GM12874 (cell line): ENCODE measurements at regions not wholly inside any gene's neighbourhood (a gene's known extent, or its start where the extent isn't known, plus 50 kb on each side); places are given as distances from the start of the nearest gene placed in this dataset.

ENCODE experiments used
- TF ChIP-seq, protein P1 (sequence below): IDR thresholded peaks from 2 replicates; pipeline ENCODE4 v1.5.1; 2011; ENCODE audit warnings: low read depth, mild to moderate bottlenecking, control low read depth, low read length, moderate library complexity; ENCODE audit not compliant: insufficient read depth

DNA sequence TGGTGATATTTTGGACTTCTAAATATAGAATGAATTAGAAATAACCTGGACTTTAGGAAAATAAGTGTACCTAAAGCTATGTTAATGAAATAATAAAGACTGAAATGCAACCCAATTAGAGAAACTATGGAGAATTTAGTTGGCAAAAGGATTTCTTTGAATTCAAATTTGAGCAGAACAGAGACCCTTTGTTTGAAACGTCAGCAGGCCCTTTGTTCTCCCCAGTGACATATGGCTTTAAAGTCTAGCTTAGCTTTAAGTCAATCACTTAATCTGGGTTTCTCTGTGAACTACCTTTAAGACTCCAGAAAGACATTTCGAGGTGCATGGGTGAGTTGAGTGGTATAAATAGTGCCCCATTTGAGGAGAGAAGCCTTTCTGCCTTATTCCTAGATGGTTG lies 130.5 kb upstream of the CREB1 start:
- TF ChIP-seq, protein P1, sequence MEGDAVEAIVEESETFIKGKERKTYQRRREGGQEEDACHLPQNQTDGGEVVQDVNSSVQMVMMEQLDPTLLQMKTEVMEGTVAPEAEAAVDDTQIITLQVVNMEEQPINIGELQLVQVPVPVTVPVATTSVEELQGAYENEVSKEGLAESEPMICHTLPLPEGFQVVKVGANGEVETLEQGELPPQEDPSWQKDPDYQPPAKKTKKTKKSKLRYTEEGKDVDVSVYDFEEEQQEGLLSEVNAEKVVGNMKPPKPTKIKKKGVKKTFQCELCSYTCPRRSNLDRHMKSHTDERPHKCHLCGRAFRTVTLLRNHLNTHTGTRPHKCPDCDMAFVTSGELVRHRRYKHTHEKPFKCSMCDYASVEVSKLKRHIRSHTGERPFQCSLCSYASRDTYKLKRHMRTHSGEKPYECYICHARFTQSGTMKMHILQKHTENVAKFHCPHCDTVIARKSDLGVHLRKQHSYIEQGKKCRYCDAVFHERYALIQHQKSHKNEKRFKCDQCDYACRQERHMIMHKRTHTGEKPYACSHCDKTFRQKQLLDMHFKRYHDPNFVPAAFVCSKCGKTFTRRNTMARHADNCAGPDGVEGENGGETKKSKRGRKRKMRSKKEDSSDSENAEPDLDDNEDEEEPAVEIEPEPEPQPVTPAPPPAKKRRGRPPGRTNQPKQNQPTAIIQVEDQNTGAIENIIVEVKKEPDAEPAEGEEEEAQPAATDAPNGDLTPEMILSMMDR = no peak

DNA sequence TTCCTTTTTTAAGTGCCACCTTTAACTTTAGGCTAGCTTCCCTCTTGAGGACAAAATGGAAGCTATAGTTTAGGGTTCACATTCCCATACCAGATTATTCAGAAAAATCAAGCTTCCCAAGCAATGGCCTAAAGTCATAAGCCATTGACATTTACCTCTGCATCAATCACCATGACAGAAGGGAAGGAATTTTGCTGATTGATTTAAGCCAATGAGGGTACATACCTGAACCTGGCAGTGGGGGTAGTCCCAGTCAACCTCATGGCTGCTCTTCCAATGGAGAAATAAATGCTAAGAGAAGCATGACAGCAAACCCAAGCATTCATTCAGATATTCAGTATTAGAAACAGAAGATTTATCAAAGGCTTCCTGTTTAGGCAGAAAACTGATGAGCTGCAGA lies 128.4 kb upstream of the CREB1 start:
- TF ChIP-seq, protein P1 = no peak

DNA sequence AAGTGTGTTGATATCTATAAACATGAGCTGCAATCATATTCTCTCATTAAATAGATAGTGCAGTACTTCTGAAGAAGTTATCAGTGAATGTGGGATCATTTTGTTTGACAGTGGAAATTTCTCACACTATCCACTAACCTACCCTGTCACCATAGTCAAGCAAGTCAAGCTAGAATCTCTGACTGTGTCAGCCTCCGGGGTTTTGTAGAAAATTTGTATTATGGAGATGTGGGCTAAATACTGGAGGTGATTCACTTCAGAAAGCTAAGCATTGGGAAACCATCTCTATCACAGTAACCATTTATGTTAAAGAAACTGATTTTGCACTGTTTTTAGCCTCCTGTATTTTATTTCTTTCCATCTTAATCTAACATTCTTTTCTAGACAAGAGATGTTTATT lies 126.6 kb upstream of the CREB1 start:
- TF ChIP-seq, protein P1 = no peak

DNA sequence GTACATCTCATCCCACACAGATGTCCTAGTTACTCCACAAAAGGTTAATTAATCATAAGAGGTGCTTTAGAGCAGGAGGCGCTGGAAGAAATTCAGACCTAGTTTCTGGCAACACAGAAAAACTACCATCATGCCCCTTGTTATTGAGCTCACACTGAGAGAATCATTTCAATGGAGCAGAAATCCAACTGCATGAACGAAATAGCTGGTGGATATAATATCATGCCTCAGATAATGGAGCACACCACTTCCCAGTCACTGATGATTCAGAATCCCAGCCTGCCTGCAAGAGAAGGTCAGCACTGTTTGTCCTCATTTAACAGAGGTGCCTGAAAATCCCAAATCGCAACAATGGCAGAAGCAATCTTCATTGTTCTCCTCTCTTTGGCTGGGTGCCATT lies 125.8 kb upstream of the CREB1 start:
- TF ChIP-seq, protein P1 = no peak

DNA sequence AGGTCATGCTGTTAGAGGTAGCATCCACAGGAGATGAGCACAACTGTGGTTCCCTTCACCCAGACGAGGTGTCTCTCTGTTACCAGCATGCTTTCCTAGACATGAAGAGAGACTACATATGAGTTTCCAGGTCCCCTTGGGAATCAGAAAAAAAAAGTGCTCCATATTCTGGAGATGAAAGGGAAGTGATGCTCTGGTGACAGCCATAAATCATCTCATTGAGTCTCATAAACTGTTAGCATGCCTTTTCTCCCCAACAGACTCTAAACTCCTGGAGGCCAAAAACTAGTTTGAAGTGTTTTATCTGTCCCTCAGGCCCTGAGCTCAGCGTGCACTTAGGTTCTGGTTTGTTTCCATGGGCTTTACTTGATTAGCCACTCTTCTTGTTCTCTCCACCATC lies 124.6 kb upstream of the CREB1 start:
- TF ChIP-seq, protein P1 = no peak

DNA sequence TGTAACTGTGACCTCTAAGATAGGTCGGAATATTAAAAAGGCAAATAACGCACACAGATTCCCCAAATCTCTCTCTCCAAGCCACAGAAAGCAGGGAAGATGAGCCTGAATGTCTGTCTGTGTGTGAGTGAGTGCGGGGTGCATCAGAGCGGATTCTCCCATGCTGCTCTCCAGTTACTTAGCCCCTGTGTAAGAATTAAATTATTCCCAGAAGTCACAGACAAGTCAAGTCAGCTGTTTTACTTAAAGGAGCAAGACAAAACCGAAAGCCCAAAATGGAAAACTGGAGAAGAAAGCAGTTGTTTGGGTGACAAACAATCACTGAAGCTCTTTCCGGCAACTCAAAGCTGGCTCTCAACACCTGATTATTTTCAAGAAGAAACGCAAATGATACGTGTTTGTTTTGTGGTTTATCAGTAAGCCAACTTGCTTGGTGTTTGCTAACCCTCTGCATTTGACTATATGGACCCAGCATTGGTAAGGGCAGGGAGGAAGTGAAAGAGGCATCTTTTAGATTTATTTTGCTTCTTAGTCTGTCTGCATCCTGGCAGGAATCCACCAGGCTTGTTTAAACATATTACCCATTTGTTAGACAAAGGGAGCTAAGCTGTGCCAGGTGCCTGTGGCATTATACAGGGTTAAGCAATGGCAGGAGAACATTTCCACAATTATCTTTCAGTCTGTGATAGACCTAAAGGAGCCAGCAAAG lies 121.5 kb upstream of the CREB1 start:
- TF ChIP-seq, protein P1 = no peak

DNA sequence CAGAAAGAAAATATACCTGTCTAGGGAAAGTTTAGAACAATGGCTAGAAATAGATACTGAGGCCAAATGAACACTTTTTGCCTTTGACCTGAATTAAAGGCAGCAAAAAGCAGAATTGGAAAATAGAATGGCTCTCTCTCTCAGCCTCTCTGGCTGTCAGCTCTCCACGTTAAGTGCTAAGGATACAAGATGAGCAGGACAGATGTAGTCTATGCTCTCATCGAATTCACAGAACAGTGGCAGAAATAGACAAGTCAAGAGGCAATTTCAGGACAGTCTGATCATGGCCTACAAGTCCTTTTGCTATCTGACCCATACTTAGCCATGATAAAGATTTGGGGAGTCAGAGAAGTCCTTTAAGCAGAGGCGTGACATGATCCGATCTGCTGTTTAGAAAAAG lies 120.2 kb upstream of the CREB1 start:
- TF ChIP-seq, protein P1 = no peak

DNA sequence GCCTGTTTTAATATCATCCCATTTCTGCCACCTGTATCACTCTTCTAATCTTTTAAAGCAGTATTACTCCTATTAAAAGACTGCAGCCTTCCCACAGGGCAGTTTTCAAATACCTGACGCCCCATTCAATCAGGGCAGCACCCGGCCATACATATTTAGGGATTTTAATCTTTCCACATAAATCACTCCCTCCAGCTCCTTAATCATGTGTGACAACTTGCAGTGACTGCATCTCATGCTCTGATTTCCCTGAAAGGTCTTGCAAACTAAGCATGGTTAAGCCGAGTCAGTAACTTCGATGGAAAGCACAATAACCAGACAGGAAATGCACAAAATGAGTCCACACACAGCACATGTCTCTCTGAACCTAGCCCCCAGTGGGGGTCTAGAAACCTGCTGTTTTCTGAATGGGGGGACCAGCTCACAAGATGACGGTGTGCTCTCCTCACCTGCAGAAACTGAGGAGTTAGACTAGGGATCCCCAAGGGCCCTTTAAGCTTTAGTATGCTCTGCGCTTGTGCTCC lies 116.9 kb upstream of the CREB1 start:
- TF ChIP-seq, protein P1 = no peak
